Glutamatergic neuron (in vitro differentiated cells): ENCODE measurements at regions not wholly inside any gene's neighbourhood (a gene's known extent, or its start where the extent isn't known, plus 50 kb on each side); places are given as distances from the start of the nearest gene placed in this dataset.

Source experiments
- DNase-seq: peaks from one replicate; pipeline ENCODE4 v3.0.0; 2022
- H3K27ac Mint-ChIP-seq: one replicate; pipeline ENCODE4 v1.8.0; 2020; ENCODE audit warnings: mild to moderate bottlenecking, mixed read lengths, inconsistent platforms; ENCODE audit not compliant: unreplicated experiment
- H3K27me3 Mint-ChIP-seq: one replicate; pipeline ENCODE4 v1.8.0; 2020; ENCODE audit warnings: mild to moderate bottlenecking, moderate library complexity, mixed read lengths, inconsistent platforms; ENCODE audit not compliant: unreplicated experiment
- H3K36me3 Mint-ChIP-seq: one replicate; pipeline ENCODE4 v1.8.0; 2020; ENCODE audit warnings: mild to moderate bottlenecking, mixed read lengths, inconsistent platforms; ENCODE audit not compliant: unreplicated experiment
- H3K4me1 Mint-ChIP-seq: one replicate; pipeline ENCODE4 v1.8.0; 2020; ENCODE audit warnings: mild to moderate bottlenecking, low read depth, mixed read lengths, inconsistent platforms; ENCODE audit not compliant: unreplicated experiment
- H3K4me3 Mint-ChIP-seq: one replicate; pipeline ENCODE4 v1.8.0; 2020; ENCODE audit warnings: mild to moderate bottlenecking, mixed read lengths, inconsistent platforms; ENCODE audit not compliant: unreplicated experiment
- H3K9me3 Mint-ChIP-seq: one replicate; pipeline ENCODE4 v1.8.0; 2020; ENCODE audit warnings: mild to moderate bottlenecking, moderate library complexity, mixed read lengths, inconsistent platforms; ENCODE audit not compliant: unreplicated experiment
- TF ChIP-seq, protein P1 (sequence below): fragments of 200-600 bp; sonication (generic); IDR thresholded peaks from one replicate; pipeline ENCODE4 v1.5.0; 2021; ENCODE audit not compliant: partially characterized antibody, unreplicated experiment

DNA sequence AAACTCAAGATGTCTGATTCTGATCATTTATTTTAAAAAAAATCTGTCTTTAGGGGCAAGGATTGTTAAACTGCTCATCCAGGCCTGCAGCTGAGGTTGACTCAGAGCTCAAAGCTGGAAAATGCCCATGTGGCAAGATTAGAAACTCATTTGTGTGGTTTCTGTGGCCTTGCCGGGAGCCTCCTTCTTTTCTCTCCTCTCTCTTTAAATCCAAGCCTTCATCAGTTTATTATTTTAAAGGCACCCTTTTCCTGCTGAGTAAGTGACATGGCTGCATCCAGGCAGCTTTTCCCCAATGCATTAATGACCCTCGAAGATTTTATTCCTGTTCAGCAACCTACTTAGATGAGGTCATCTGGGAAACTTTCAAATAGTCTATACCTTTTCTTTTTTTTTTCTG lies 221.3 kb upstream of the CDIN1 start:
- H3K4me1 Mint-ChIP-seq = no peaks in the 10 kb centered on the region
- H3K9me3 Mint-ChIP-seq = no peaks in the 10 kb centered on the region
- H3K27me3 Mint-ChIP-seq = no peaks in the 10 kb centered on the region
- no peak overlapping the region for H3K27ac Mint-ChIP-seq
- H3K36me3 Mint-ChIP-seq = no peaks in the 10 kb centered on the region
- TF ChIP-seq, protein P1, sequence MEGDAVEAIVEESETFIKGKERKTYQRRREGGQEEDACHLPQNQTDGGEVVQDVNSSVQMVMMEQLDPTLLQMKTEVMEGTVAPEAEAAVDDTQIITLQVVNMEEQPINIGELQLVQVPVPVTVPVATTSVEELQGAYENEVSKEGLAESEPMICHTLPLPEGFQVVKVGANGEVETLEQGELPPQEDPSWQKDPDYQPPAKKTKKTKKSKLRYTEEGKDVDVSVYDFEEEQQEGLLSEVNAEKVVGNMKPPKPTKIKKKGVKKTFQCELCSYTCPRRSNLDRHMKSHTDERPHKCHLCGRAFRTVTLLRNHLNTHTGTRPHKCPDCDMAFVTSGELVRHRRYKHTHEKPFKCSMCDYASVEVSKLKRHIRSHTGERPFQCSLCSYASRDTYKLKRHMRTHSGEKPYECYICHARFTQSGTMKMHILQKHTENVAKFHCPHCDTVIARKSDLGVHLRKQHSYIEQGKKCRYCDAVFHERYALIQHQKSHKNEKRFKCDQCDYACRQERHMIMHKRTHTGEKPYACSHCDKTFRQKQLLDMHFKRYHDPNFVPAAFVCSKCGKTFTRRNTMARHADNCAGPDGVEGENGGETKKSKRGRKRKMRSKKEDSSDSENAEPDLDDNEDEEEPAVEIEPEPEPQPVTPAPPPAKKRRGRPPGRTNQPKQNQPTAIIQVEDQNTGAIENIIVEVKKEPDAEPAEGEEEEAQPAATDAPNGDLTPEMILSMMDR = no peak
- H3K4me3 Mint-ChIP-seq = no peak overlapping the region
- DNase-seq = no peak

DNA sequence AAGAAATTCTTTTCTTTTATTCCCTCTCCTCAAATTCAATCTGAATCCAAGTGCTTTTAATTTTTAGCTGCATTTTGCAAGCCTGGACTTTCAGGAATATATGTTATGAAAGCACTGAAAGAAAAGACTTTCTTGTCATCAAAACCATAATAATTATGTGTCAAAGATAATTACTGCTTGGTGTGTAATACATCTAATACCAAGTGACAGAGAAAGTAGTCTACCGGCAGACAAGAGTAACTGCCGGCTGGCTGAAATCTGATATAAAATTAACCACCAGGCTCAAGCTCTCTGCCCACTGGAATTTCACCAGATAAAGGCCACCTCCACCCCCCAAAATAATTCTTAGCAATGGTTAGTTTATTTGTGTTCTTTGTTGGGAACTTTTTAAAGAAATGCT lies 220.9 kb upstream of the CDIN1 start:
- Mint-ChIP-seq H3K27me3 (no peaks in the 10 kb centered on the region), H3K36me3 (no peaks in the 10 kb centered on the region), H3K27ac (no peak overlapping the region), H3K9me3 (no peaks in the 10 kb centered on the region), H3K4me1 (no peaks in the 10 kb centered on the region), H3K4me3 (no peak overlapping the region)
- no peak for DNase-seq
- TF ChIP-seq, protein P1 = no peak

DNA sequence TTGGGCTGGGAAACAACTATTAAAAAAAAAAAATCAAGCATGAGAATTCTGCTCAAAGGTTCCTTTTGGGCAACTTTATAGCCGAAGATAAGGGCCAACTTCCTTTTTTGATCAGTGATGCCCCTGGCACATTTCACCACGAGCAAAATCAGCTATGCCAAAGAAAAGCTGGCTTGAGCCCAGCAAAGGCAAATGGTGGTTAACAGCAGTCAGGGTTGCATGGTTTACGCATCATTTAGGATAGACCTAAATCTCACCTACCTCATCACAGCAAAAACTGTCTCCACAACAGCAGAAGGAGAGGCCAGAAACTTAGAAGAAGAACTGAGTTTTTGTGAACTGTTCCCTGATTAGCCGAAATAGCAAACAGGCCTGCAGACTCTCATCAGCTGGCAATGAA lies 220.1 kb upstream of the CDIN1 start:
- Mint-ChIP-seq H3K4me1 (no peaks in the 10 kb centered on the region), H3K9me3 (no peaks in the 10 kb centered on the region), H3K36me3 (no peaks in the 10 kb centered on the region), H3K27me3 (no peaks in the 10 kb centered on the region), H3K4me3 (no peak overlapping the region), H3K27ac (no peak overlapping the region)
- TF ChIP-seq, protein P1 = no peak
- no peak for DNase-seq

DNA sequence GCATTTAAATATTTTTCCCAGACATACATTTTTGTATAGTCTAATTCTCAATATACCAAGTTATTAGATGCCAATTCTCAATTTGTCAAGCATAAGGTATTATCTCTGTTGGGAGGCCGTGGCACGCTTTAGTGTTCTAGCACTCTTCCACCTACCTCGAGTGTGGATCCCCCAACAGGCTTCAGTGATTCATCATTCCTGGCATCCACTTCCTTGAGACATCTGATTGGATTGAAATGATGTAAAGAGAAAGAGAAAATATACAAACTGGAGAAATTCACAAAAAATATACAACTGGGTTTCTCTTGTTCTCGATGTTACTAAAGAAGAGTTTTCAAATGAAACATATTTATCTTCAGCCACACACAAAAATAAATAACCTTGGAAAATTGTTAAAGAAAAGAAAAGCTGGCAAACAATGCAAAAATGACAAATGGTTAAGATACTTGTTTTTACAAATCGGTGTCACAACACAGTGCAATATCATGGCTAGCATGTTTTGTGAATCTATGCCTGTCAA lies 218.0 kb upstream of the CDIN1 start:
- DNase-seq = no peak
- Mint-ChIP-seq H3K4me1 (no peaks in the 10 kb centered on the region), H3K27me3 (no peaks in the 10 kb centered on the region), H3K27ac (no peak overlapping the region), H3K9me3 (no peaks in the 10 kb centered on the region), H3K36me3 (no peaks in the 10 kb centered on the region), H3K4me3 (no peak overlapping the region)
- TF ChIP-seq, protein P1 = no peak

DNA sequence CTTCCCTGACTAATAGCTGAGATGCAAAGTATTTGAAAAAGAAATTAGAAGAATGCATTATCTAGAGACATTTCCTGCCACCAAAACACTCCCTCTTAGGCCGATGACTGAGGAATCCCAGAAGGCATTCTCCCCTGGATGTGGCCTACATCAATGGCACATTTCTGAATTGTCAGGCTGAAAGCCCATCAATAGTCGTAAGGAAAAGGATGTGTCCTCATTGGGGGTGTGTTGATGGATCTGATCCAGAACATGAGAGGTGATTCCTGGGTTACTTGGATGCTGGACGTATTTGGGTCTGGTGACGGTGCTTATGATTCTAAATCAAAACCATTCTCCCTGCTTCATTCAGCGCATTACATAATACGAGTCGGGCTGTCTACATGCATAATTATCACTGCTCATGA lies 216.9 kb upstream of the CDIN1 start:
- Mint-ChIP-seq H3K9me3 (no peaks in the 10 kb centered on the region), H3K36me3 (no peaks in the 10 kb centered on the region), H3K27me3 (no peaks in the 10 kb centered on the region), H3K4me3 (no peak overlapping the region), H3K27ac (no peak overlapping the region), H3K4me1 (no peaks in the 10 kb centered on the region)
- TF ChIP-seq, protein P1 = no peak
- DNase-seq = no peak
